PFSK-1 (cell line): ENCODE measurements at regions not wholly inside any gene's neighbourhood (a gene's known extent, or its start where the extent isn't known, plus 50 kb on each side); places are given as distances from the start of the nearest gene placed in this dataset.

ENCODE experiments used
- FOXP2 ChIP-seq: optimal IDR thresholded peaks from 2 replicates; pipeline ENCODE3; 2011; ENCODE audit warnings: borderline replicate concordance, control low read depth, inconsistent platforms; ENCODE audit not compliant: insufficient read depth; ENCODE audit errors: extremely low read length, extremely low read depth
- POLR2AphosphoS5 ChIP-seq: IDR thresholded peaks from 2 replicates; pipeline ENCODE4 v1.6.1; 2012; ENCODE audit warnings: low read depth, mild to moderate bottlenecking, control low read depth, low read length, moderate library complexity
- SIN3A ChIP-seq: IDR thresholded peaks from 2 replicates; pipeline ENCODE4 v1.6.1; 2012; ENCODE audit warnings: mild to moderate bottlenecking, low read length, moderate library complexity, borderline replicate concordance; ENCODE audit not compliant: insufficient read depth
- TAF1 ChIP-seq: IDR thresholded peaks from 2 replicates; pipeline ENCODE4 v1.6.1; 2012; ENCODE audit warnings: low read length, control low read depth, borderline replicate concordance; ENCODE audit not compliant: insufficient read depth
- TF ChIP-seq, protein P1 (sequence below), 2 experiments: IDR thresholded peaks; 2 replicates each; pipeline versions ENCODE4 v1.6.1 to v1.8.0; 2011 to 2012; ENCODE audit warnings: low read depth in 2 of 2, low read length in 2 of 2, control low read depth in 1 of 2, inconsistent platforms in 1 of 2, mild to moderate bottlenecking in 1 of 2, moderate library complexity in 1 of 2; ENCODE audit not compliant: insufficient read depth in 1 of 2

DNA sequence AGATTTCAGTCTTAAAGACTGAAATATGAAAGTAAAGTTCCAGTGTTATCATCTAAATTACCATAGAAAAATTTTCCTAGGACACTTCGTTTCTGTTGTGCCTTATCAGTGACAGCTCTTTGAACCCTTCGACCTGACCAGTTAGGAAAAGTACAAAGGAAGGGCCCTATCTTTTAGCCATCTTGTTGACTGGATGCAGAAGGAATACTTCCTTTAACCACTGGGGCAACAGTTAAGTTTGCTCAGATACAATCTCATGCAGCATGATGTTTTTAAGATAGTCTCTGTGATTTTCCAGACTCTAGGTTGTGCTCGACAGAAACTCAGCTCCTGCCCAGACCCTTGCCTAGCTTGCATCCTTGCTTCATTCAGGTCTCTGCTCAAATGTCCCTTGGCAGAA lies 210.5 kb upstream of the RPS6KA3 start:
- no peak for TF ChIP-seq FOXP2
- TF ChIP-seq, protein P1, sequence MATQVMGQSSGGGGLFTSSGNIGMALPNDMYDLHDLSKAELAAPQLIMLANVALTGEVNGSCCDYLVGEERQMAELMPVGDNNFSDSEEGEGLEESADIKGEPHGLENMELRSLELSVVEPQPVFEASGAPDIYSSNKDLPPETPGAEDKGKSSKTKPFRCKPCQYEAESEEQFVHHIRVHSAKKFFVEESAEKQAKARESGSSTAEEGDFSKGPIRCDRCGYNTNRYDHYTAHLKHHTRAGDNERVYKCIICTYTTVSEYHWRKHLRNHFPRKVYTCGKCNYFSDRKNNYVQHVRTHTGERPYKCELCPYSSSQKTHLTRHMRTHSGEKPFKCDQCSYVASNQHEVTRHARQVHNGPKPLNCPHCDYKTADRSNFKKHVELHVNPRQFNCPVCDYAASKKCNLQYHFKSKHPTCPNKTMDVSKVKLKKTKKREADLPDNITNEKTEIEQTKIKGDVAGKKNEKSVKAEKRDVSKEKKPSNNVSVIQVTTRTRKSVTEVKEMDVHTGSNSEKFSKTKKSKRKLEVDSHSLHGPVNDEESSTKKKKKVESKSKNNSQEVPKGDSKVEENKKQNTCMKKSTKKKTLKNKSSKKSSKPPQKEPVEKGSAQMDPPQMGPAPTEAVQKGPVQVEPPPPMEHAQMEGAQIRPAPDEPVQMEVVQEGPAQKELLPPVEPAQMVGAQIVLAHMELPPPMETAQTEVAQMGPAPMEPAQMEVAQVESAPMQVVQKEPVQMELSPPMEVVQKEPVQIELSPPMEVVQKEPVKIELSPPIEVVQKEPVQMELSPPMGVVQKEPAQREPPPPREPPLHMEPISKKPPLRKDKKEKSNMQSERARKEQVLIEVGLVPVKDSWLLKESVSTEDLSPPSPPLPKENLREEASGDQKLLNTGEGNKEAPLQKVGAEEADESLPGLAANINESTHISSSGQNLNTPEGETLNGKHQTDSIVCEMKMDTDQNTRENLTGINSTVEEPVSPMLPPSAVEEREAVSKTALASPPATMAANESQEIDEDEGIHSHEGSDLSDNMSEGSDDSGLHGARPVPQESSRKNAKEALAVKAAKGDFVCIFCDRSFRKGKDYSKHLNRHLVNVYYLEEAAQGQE (IDR thresholded peaks at IDR 0.05; ENCODE audit: insufficient read depth in 1 of 2, low read depth in 2 of 2, low read length in 2 of 2): no peak
- TF ChIP-seq POLR2AphosphoS5: no peak
- no peak for TF ChIP-seq TAF1
- TF ChIP-seq SIN3A: no peak

- TF ChIP-seq TAF1 (no peak), FOXP2 (no peak), SIN3A (no peak), POLR2AphosphoS5 (no peak)
- TF ChIP-seq, protein P1 (IDR thresholded peaks at IDR 0.05; ENCODE audit: insufficient read depth in 1 of 2, low read depth in 2 of 2, low read length in 2 of 2): no peak
Observed at GRCh38 chrX:20472620-20473258, 206.0 kb upstream of the RPS6KA3 start.

GRCh38 chrX:20472148-20472547 lies 205.4 kb upstream of the RPS6KA3 start:
- TF ChIP-seq, protein P1 (IDR thresholded peaks at IDR 0.05; ENCODE audit: insufficient read depth in 1 of 2, low read depth in 2 of 2, low read length in 2 of 2): no peak
- no peak for TF ChIP-seq TAF1
- TF ChIP-seq POLR2AphosphoS5: no peak
- TF ChIP-seq SIN3A: no peak
- TF ChIP-seq FOXP2: no peak

GRCh38 chrX:20471483-20471882 lies 204.8 kb upstream of the RPS6KA3 start:
- no peak for TF ChIP-seq TAF1
- TF ChIP-seq, protein P1 (IDR thresholded peaks at IDR 0.05; ENCODE audit: insufficient read depth in 1 of 2, low read depth in 2 of 2, low read length in 2 of 2): no peak
- no peak for TF ChIP-seq FOXP2
- TF ChIP-seq SIN3A: no peak
- TF ChIP-seq POLR2AphosphoS5: no peak
